GM12874 (cell line): ENCODE measurements at regions not wholly inside any gene's neighbourhood (a gene's known extent, or its start where the extent isn't known, plus 50 kb on each side); places are given as distances from the start of the nearest gene placed in this dataset.

ENCODE experiments used
- CTCF ChIP-seq: IDR thresholded peaks from 2 replicates; pipeline ENCODE4 v1.5.1; 2011; ENCODE audit warnings: low read depth, mild to moderate bottlenecking, control low read depth, low read length, moderate library complexity; ENCODE audit not compliant: insufficient read depth

- TF ChIP-seq CTCF, result no peak
Measured at GRCh38 chr19:13610039-13610691, 103.9 kb upstream of the CACNA1A start.

GRCh38 chr19:13606156-13606555 lies 99.9 kb upstream of the CACNA1A start:
- TF ChIP-seq CTCF, result no peak

GRCh38 chr19:13604902-13605586 lies 98.8 kb upstream of the CACNA1A start:
- no peak for TF ChIP-seq CTCF

- TF ChIP-seq CTCF, result no peak
Measured at GRCh38 chr19:13600802-13601201, 94.5 kb upstream of the CACNA1A start.

- TF ChIP-seq CTCF, result no peak
Measured at GRCh38 chr19:13600091-13600490, 93.8 kb upstream of the CACNA1A start.

GRCh38 chr19:13599681-13600080 lies 93.4 kb upstream of the CACNA1A start:
- no peak for TF ChIP-seq CTCF

- no peak for TF ChIP-seq CTCF
Measured at GRCh38 chr19:13598098-13598497, 91.8 kb upstream of the CACNA1A start.
